Parathyroid adenoma (tissue), 2 donors: ENCODE measurements at regions not wholly inside any gene's neighbourhood (a gene's known extent, or its start where the extent isn't known, plus 50 kb on each side); places are given as distances from the start of the nearest gene placed in this dataset.

Experiments
- H2AFZ ChIP-seq: fragments of 300-600 bp; sonication (generic); one replicate; pipeline ENCODE4 v1.7.0; 2017; ENCODE audit warnings: antibody characterized with exemption, mild to moderate bottlenecking
- H3K27ac ChIP-seq: fragments of 300-600 bp; sonication (generic); one replicate; pipeline ENCODE4 v1.7.0; 2017
- H3K27me3 ChIP-seq: fragments of 300-600 bp; sonication (generic); one replicate; pipeline ENCODE4 v1.7.0; 2017; ENCODE audit warnings: low read length; ENCODE audit not compliant: control insufficient read depth, insufficient read depth
- H3K36me3 ChIP-seq: fragments of 300-600 bp; sonication (generic); one replicate; pipeline ENCODE4 v1.7.0; 2017; ENCODE audit warnings: low read length; ENCODE audit not compliant: control insufficient read depth, insufficient read depth
- H3K4me1 ChIP-seq: fragments of 300-600 bp; sonication (generic); one replicate; pipeline ENCODE4 v1.7.0; 2017; ENCODE audit warnings: control low read depth
- H3K4me2 ChIP-seq: fragments of 300-600 bp; sonication (generic); one replicate; pipeline ENCODE4 v1.7.0; 2017; ENCODE audit warnings: low read length
- H3K4me3 ChIP-seq: fragments of 300-600 bp; sonication (generic); one replicate; pipeline ENCODE4 v1.7.0; 2017; ENCODE audit warnings: low read depth, low read length
- H3K79me2 ChIP-seq: fragments of 300-600 bp; sonication (generic); one replicate; pipeline ENCODE4 v1.7.0; 2017; ENCODE audit warnings: control low read depth
- H3K9ac ChIP-seq: fragments of 300-600 bp; sonication (generic); one replicate; pipeline ENCODE4 v1.7.0; 2017; ENCODE audit warnings: mild to moderate bottlenecking
- H3K9me3 ChIP-seq: fragments of 300-600 bp; sonication (generic); one replicate; pipeline ENCODE4 v1.7.0; 2017; ENCODE audit warnings: low read length; ENCODE audit not compliant: control insufficient read depth
- TF ChIP-seq, protein P1 (sequence below): fragments of 300-600 bp; sonication (generic); IDR thresholded peaks from one replicate; pipeline ENCODE4 v1.7.0; 2017; ENCODE audit warnings: antibody characterized with exemption, mild to moderate bottlenecking
- donor health status: primary hyperparathyroidism.

DNA sequence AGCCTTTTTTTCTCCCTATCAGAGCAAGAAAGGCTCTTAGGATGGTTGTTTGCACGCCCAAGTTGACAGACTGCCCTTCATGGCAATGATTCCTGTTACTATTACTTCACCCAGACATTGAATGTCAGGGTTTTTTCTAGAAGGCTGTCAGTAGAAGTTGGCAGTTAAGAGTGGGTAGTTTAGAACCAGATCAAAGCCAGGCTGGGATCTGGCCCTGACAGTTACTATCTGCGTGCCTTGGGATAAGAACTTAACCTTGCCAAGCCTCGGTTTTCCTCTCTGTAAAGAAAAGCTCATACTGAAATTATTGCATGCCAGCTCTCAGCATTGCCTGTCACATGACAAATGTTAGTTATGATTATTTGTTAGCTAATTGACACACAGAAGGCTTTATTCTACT is 58.7 kb upstream of the PPP2R5A start:
- Histone ChIP-seq H3K4me3 (no peak overlapping the region), H3K4me2 (no peak overlapping the region), H3K9ac (no peak overlapping the region), H3K79me2 (no peaks in the 10 kb centered on the region), H3K36me3 (no peaks in the 10 kb centered on the region), H3K27me3 (no peaks in the 10 kb centered on the region), H3K27ac (no peak overlapping the region), H2AFZ (no peak overlapping the region), H3K4me1 (no peaks in the 10 kb centered on the region), H3K9me3 (no peaks in the 10 kb centered on the region)
- TF ChIP-seq, protein P1, sequence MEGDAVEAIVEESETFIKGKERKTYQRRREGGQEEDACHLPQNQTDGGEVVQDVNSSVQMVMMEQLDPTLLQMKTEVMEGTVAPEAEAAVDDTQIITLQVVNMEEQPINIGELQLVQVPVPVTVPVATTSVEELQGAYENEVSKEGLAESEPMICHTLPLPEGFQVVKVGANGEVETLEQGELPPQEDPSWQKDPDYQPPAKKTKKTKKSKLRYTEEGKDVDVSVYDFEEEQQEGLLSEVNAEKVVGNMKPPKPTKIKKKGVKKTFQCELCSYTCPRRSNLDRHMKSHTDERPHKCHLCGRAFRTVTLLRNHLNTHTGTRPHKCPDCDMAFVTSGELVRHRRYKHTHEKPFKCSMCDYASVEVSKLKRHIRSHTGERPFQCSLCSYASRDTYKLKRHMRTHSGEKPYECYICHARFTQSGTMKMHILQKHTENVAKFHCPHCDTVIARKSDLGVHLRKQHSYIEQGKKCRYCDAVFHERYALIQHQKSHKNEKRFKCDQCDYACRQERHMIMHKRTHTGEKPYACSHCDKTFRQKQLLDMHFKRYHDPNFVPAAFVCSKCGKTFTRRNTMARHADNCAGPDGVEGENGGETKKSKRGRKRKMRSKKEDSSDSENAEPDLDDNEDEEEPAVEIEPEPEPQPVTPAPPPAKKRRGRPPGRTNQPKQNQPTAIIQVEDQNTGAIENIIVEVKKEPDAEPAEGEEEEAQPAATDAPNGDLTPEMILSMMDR, result no peak

DNA sequence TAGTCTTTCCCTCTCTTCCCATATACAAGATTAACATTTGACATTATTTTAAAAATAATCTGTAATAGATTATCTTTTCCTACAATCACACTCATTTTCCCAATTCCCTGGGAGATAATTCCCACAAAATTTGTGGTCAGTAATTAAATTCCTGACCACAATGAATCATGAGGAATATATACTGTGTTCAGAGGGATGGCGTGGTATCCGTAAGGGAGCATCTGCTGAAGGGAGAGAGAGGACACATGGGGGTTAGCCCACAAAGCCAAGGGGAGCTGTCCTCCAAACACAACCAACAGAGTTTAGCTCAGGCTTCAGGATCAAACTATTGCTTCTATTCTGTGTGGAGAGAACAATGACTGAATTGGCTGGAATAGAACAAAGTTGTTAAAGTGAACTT is 57.1 kb upstream of the PPP2R5A start:
- no peaks in the 10 kb centered on the region for H3K4me1 ChIP-seq
- TF ChIP-seq, protein P1, result no peak
- H3K4me2 ChIP-seq, result no peak overlapping the region
- H3K79me2 ChIP-seq, result no peaks in the 10 kb centered on the region
- H2AFZ ChIP-seq, result no peak overlapping the region
- no peak overlapping the region for H3K4me3 ChIP-seq
- H3K27me3 ChIP-seq, result no peaks in the 10 kb centered on the region
- no peaks in the 10 kb centered on the region for H3K9me3 ChIP-seq
- H3K36me3 ChIP-seq, result no peaks in the 10 kb centered on the region
- no peak overlapping the region for H3K27ac ChIP-seq
- no peak overlapping the region for H3K9ac ChIP-seq

DNA sequence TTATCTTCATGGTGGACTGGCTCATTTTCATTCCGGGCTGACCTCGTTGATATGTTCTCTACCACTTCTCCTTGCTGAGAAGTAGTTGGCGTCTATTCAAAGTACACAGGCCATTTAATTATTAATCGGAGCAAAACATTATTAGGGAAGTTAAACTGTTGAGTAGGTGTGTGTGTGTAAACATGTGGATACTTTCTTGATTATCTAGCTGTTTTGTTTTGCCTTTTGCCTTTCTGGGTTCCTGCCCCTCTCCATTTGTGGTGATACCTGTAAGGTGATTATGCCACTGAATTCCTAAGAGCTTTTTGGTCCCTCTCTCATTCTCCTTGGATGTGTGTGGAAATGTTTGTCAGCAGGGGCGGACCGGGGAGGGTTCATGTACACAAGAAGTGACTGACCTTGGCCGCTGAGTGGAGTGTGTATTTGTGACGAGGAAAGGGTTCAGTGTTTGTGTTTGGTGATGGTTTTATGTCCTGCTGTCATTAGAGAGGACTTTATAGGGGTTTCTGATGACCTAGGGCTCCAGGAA is 56.6 kb upstream of the PPP2R5A start:
- Histone ChIP-seq H3K9ac (no peak overlapping the region), H3K9me3 (no peaks in the 10 kb centered on the region), H3K27me3 (no peaks in the 10 kb centered on the region), H3K27ac (no peak overlapping the region), H2AFZ (no peak overlapping the region), H3K36me3 (no peaks in the 10 kb centered on the region), H3K4me3 (no peak overlapping the region), H3K4me2 (no peak overlapping the region), H3K79me2 (no peaks in the 10 kb centered on the region), H3K4me1 (no peaks in the 10 kb centered on the region)
- TF ChIP-seq, protein P1, result no peak

DNA sequence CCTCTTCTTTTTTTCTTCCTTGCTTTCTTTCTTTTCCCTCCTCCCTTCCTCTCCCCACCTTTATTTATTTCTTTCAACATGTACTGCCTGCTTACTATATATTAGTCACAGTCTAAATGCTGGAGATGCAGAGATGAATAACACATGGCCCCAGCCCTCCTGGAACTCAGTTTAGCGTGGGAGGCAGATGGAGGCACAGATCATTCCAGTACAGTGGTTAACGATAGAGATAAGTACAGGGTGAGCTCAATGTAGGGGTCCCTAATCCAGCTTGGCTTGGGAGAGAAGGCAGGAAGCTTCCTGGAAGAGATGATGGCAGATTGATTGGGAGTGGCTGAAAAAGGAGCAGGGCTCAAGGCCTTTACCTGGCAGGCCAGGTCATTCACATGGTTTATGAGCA is 55.6 kb upstream of the PPP2R5A start:
- H3K27me3 ChIP-seq, result no peaks in the 10 kb centered on the region
- no peak overlapping the region for H3K4me3 ChIP-seq
- H3K36me3 ChIP-seq, result no peaks in the 10 kb centered on the region
- no peak overlapping the region for H3K4me2 ChIP-seq
- TF ChIP-seq, protein P1, result no peak
- no peak overlapping the region for H3K9ac ChIP-seq
- H3K27ac ChIP-seq, result no peak overlapping the region
- H3K79me2 ChIP-seq, result no peaks in the 10 kb centered on the region
- no peak overlapping the region for H2AFZ ChIP-seq
- no peaks in the 10 kb centered on the region for H3K4me1 ChIP-seq
- H3K9me3 ChIP-seq, result no peaks in the 10 kb centered on the region

DNA sequence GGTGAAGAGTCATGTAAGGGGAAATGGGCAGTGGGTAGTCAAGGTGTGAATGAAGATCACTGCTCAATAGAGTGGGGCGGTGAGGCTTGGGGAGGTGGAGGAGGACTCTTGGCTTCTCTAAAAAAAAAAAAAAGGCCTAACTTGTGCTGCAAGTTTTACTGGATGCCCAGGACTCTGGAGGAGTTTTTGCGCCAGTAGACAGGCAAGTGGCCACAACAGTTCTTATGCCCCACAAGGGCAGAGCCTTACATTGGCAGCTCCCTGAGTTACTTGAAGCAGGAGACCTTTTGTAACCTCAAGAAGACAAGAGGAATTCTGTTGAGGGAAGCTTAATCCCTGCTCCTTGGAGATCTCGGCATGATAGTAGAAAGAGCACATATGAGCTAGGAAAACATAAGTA is 54.9 kb upstream of the PPP2R5A start:
- Histone ChIP-seq H3K9ac (no peak overlapping the region), H3K79me2 (no peaks in the 10 kb centered on the region), H3K4me1 (no peaks in the 10 kb centered on the region), H2AFZ (no peak overlapping the region), H3K36me3 (no peaks in the 10 kb centered on the region), H3K4me2 (no peak overlapping the region), H3K4me3 (no peak overlapping the region), H3K9me3 (no peaks in the 10 kb centered on the region), H3K27ac (no peak overlapping the region), H3K27me3 (no peaks in the 10 kb centered on the region)
- TF ChIP-seq, protein P1, result no peak
